22Rv1 (cell line): ENCODE measurements at regions not wholly inside any gene's neighbourhood (a gene's known extent, or its start where the extent isn't known, plus 50 kb on each side); places are given as distances from the start of the nearest gene placed in this dataset.

Experiments used
- CTCF ChIP-seq: fragments of 450-650 bp; IDR thresholded peaks from 2 replicates; pipeline ENCODE4 v1.5.1; 2017; ENCODE audit warnings: mild to moderate bottlenecking
- ZFX ChIP-seq: fragments of 450-650 bp; IDR thresholded peaks from 2 replicates; pipeline ENCODE4 v1.6.1; 2017; ENCODE audit warnings: antibody characterized with exemption, borderline replicate concordance

DNA sequence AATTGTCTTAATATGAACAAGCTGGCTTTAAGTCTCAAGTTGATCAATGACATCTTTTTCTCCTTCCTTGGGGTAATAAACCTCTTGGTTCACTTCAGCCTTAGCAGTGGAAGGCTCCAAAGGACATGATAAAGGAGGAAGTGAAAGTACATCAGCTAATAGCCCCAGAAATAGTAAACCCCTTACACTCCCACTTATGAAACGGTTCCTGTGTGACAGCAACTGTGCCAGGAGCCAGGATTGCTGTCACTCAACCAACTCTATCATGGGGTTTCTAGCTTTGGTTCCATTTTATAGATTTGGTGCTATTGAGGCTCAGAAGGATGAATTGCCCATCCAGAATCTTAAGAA lies 216.7 kb downstream of the ABHD5 start:
- TF ChIP-seq CTCF, result no peak
- TF ChIP-seq ZFX, result no peak
